Lung (tissue), 11 donors: ENCODE measurements at regions not wholly inside any gene's neighbourhood (a gene's known extent, or its start where the extent isn't known, plus 50 kb on each side); places are given as distances from the start of the nearest gene placed in this dataset.

Experiments
- ATAC-seq: fragments of 200-7000 bp; cut with Tn5 transposase; one replicate; pipeline ENCODE4 v1.9.1; 2020; ENCODE audit warnings: moderate number of reproducible peaks; ENCODE audit not compliant: insufficient read depth, low FRiP score
- DNase-seq, 3 donors: peaks; one replicate each; pipeline ENCODE4 v3.0.0-alpha.2; 2013 to 2017
- H3K27ac ChIP-seq, 2 donors: one replicate each; pipeline ENCODE4 v1.5.1; 2013; ENCODE audit warnings: mild to moderate bottlenecking in 2 of 2, moderate library complexity in 2 of 2, control low read depth in 1 of 2, inconsistent platforms in 1 of 2, low read depth in 1 of 2, low read length in 1 of 2
- H3K27me3 ChIP-seq, 3 donors: one replicate each; pipeline ENCODE4 v1.5.1; 2013; ENCODE audit warnings: low read length in 2 of 3; ENCODE audit not compliant: control insufficient read depth in 3 of 3, insufficient read depth in 3 of 3
- H3K36me3 ChIP-seq, 4 donors: one replicate each; pipeline ENCODE4 v1.5.1; 2013; ENCODE audit warnings: low read length in 4 of 4, mild to moderate bottlenecking in 1 of 4, moderate library complexity in 1 of 4; ENCODE audit not compliant: control insufficient read depth in 4 of 4, insufficient read depth in 4 of 4
- H3K4me1 ChIP-seq, 5 donors: one replicate each; pipeline ENCODE4 v1.5.1; 2013; ENCODE audit warnings: low read length in 5 of 5, mild to moderate bottlenecking in 2 of 5, moderate library complexity in 1 of 5; ENCODE audit not compliant: control insufficient read depth in 5 of 5, insufficient read depth in 5 of 5
- H3K4me3 ChIP-seq: one replicate; pipeline ENCODE4 v1.5.1; 2013; ENCODE audit warnings: mild to moderate bottlenecking, control low read depth, moderate library complexity
- H3K9ac ChIP-seq, 2 donors: one replicate each; pipeline ENCODE4 v1.5.1; 2013; ENCODE audit warnings: low read length in 2 of 2, control low read depth in 1 of 2; ENCODE audit not compliant: insufficient read depth in 1 of 2
- H3K9me3 ChIP-seq, 4 donors: one replicate each; pipeline ENCODE4 v1.5.1; 2013; ENCODE audit warnings: low read length in 3 of 4, mild to moderate bottlenecking in 1 of 4, moderate library complexity in 1 of 4; ENCODE audit not compliant: control insufficient read depth in 4 of 4, insufficient read depth in 3 of 4
- WGBS, 2 donors: extraction: QIAGEN DNeasy Blood & Tissue Kit; methylation state at CpG; one replicate each; pipeline ENCODE4 v1.1.7; 2013; 5-methylcytosine and 5-hydroxymethylcytosine counted together
- TF ChIP-seq, protein P1 (sequence below): IDR thresholded peaks from 2 replicates; pipeline ENCODE4 v1.5.1; 2012; ENCODE audit warnings: mild to moderate bottlenecking; ENCODE audit errors: control extremely low read depth, extremely low read depth
- donor health status: control.
- donor health status: control.
- donor health status: Bipolar disorder and iron deficiency.
- donor health status: healthy.
- donor health status: DM: yes; HTN: yes; CAD: no.

- no peak for DNase-seq
- Histone ChIP-seq H3K27me3 (no peaks in the 10 kb centered on the region), H3K9me3 (peaks cover 0 to 1% (median 0%) of the 10 kb centered on the region in 4 donors), H3K36me3 (no peaks in the 10 kb centered on the region), H3K4me1 (peaks cover 2 to 14% (median 8%) of the 10 kb centered on the region in 5 donors), H3K27ac (no peak overlapping the region), H3K4me3 (no peak overlapping the region), H3K9ac (no peak overlapping the region)
- WGBS, 2 donors, result 92 to 96% methylated on average over 5 of the region's 5 CpGs
- no peak for ATAC-seq
- TF ChIP-seq, protein P1, sequence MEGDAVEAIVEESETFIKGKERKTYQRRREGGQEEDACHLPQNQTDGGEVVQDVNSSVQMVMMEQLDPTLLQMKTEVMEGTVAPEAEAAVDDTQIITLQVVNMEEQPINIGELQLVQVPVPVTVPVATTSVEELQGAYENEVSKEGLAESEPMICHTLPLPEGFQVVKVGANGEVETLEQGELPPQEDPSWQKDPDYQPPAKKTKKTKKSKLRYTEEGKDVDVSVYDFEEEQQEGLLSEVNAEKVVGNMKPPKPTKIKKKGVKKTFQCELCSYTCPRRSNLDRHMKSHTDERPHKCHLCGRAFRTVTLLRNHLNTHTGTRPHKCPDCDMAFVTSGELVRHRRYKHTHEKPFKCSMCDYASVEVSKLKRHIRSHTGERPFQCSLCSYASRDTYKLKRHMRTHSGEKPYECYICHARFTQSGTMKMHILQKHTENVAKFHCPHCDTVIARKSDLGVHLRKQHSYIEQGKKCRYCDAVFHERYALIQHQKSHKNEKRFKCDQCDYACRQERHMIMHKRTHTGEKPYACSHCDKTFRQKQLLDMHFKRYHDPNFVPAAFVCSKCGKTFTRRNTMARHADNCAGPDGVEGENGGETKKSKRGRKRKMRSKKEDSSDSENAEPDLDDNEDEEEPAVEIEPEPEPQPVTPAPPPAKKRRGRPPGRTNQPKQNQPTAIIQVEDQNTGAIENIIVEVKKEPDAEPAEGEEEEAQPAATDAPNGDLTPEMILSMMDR, result no peak
Measured at GRCh38 chr4:128550060-128550459, 259.4 kb upstream of the JADE1 start.

GRCh38 chr4:128549636-128550035, 259.9 kb upstream of the JADE1 start:
- DNase-seq, result no peak
- WGBS, 2 donors, result 98 to 100% methylated on average over 1 of the region's 1 CpG
- TF ChIP-seq, protein P1, result no peak
- no peaks in the 10 kb centered on the region for H3K36me3 ChIP-seq
- H3K27ac ChIP-seq, result no peak overlapping the region
- H3K4me1 ChIP-seq, result peaks cover 0 to 14% (median 8%) of the 10 kb centered on the region in 5 donors
- H3K9ac ChIP-seq, result no peak overlapping the region
- H3K4me3 ChIP-seq, result no peak overlapping the region
- H3K9me3 ChIP-seq, result peaks cover 0 to 1% (median 0%) of the 10 kb centered on the region in 4 donors
- H3K27me3 ChIP-seq, result no peaks in the 10 kb centered on the region
- no peak for ATAC-seq

GRCh38 chr4:128548381-128548780, 260.8 kb upstream of the PGRMC2 start:
- TF ChIP-seq, protein P1, result no peak
- Histone ChIP-seq H3K27me3 (no peaks in the 10 kb centered on the region), H3K36me3 (no peaks in the 10 kb centered on the region), H3K9me3 (peaks cover 0 to 1% (median 0%) of the 10 kb centered on the region in 4 donors), H3K9ac (no peak overlapping the region), H3K4me3 (no peak overlapping the region), H3K27ac (no peak overlapping the region), H3K4me1 (peaks cover 0 to 6% (median 3%) of the 10 kb centered on the region in 5 donors)
- no peak for DNase-seq
- WGBS, 2 donors, result 88 to 95% methylated on average over 1 of the region's 1 CpG
- no peak for ATAC-seq

DNA sequence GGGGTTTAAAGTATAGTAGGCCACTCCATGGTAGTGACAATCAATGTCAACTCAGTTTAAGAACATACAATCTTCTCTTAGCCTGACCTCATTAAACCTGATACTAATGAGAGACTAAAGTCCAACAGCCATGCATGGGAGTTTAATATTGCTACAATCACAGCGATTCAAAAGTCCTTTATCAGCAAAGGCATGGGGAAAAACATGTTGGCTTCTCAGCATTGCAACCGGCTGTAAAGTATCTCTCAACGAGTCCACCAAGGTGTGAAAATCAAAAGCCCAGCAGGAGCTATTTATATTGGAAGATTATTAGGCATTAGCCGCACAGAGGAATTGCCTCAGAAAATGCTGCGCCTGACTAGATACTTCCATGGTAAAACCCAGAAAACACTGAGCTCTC, 256.7 kb upstream of the PGRMC2 start:
- WGBS, 2 donors, result 88 to 91% methylated on average over 5 of the region's 5 CpGs
- Histone ChIP-seq H3K4me3 (no peak overlapping the region), H3K36me3 (no peaks in the 10 kb centered on the region), H3K4me1 (no peaks in the 10 kb centered on the region), H3K27me3 (no peaks in the 10 kb centered on the region), H3K9ac (no peak overlapping the region), H3K9me3 (no peaks in the 10 kb centered on the region), H3K27ac (no peak overlapping the region)
- DNase-seq (no peak), ATAC-seq (no peak)
- TF ChIP-seq, protein P1, result no peak
